KOPT-K1 (cell line): ENCODE measurements at regions not wholly inside any gene's neighbourhood (a gene's known extent, or its start where the extent isn't known, plus 50 kb on each side); places are given as distances from the start of the nearest gene placed in this dataset.

Experiments
- H3K27ac ChIP-seq: fragments of 200-600 bp; sonication (generic); 2 replicates; pipeline ENCODE4 v1.5.1; 2016; ENCODE audit warnings: antibody characterized with exemption, mild to moderate bottlenecking, low read depth, low read length; ENCODE audit not compliant: poor library complexity, severe bottlenecking
- H3K36me3 ChIP-seq: fragments of 200-600 bp; sonication (generic); 2 replicates; pipeline ENCODE4 v1.5.1; 2017; ENCODE audit warnings: antibody characterized with exemption, mild to moderate bottlenecking, low read length, moderate library complexity; ENCODE audit not compliant: insufficient read depth
- H3K9me3 ChIP-seq: fragments of 200-600 bp; sonication (generic); 2 replicates; pipeline ENCODE4 v1.5.1; 2017; ENCODE audit warnings: antibody characterized with exemption, low read length, mild to moderate bottlenecking; ENCODE audit not compliant: insufficient read depth, poor library complexity, severe bottlenecking

DNA sequence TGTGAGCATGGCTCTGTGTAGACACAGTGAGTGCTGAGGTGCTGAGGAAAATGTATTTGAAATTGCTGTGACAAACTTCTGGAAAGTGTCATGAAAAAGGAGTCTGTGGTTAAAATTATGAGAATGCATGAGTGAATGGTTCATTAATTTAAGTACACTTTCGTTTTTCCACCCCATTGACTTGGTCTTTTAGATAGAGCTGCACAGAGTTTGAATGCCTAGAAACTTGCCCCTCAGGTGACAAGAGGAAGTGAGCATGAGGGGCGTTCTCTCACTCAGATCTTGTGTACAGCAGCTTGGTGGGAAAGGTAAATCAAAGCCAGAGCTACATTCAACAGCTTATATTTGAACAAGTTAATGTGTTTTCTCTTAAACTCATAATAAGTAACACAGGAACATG, 296.8 kb downstream of the WDR72 start:
- Histone ChIP-seq H3K9me3 (no peaks in the 10 kb centered on the region), H3K36me3 (no peaks in the 10 kb centered on the region), H3K27ac (no peak overlapping the region)

DNA sequence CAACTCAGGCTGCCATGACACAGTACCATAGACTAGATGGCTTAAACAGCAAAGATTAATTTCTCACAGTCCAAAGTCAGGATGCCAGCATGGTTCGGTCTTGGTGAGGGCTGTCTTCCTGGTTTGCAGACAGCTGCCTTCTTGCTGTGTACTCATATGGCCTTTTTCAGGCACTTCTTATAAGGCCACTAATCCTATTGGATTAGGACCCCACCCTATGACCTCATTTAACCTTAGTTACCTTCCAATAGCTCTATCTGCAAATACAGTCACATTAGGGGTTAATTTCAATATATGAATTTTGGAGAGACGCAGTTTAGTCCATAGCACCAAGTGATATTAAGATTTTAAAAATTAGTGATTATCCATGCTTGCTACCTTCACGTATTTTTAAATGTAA, 297.8 kb downstream of the WDR72 start:
- Histone ChIP-seq H3K9me3 (no peaks in the 10 kb centered on the region), H3K27ac (no peak overlapping the region), H3K36me3 (no peaks in the 10 kb centered on the region)

DNA sequence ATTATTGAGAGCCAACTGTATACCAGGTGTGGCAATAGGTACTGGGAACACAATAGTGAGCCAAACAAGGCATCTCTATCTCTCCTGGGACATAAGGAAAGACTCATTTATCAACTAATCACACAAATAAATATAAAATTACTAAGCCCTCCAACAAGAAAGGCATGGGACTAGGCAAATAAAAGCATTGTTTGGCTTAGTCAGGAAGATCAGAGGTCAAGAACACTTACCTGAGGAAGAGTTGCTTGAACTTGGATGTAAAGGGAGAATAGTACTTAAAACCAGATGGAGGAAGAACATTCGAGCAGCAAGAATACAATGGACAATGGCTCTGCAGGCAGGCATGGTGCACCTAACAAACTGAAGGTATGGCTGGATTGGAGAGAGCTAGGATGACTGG, 300.7 kb downstream of the WDR72 start:
- no peak overlapping the region for H3K27ac ChIP-seq
- H3K9me3 ChIP-seq, result no peaks in the 10 kb centered on the region
- no peaks in the 10 kb centered on the region for H3K36me3 ChIP-seq

DNA sequence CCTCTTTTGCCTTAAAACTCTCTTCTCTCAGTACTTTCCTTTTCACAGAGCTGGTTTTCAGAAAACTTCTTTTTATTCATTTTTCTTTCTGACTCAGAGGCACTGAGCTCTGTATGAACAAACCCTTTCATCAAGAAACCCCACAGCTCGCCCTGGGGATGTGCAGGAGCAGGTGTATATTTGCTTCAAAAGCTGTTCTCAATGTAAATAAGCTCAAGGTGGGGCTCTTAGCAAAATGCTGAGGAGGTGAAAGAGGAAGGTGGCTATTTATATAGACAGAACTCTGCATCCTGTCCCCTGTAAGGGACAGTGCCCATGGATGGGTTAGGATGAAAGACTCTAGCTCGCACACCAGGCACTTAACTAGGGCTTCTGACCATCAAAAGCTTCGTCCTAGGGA, 302.0 kb downstream of the WDR72 start:
- Histone ChIP-seq H3K27ac (no peak overlapping the region), H3K36me3 (no peaks in the 10 kb centered on the region), H3K9me3 (no peaks in the 10 kb centered on the region)

DNA sequence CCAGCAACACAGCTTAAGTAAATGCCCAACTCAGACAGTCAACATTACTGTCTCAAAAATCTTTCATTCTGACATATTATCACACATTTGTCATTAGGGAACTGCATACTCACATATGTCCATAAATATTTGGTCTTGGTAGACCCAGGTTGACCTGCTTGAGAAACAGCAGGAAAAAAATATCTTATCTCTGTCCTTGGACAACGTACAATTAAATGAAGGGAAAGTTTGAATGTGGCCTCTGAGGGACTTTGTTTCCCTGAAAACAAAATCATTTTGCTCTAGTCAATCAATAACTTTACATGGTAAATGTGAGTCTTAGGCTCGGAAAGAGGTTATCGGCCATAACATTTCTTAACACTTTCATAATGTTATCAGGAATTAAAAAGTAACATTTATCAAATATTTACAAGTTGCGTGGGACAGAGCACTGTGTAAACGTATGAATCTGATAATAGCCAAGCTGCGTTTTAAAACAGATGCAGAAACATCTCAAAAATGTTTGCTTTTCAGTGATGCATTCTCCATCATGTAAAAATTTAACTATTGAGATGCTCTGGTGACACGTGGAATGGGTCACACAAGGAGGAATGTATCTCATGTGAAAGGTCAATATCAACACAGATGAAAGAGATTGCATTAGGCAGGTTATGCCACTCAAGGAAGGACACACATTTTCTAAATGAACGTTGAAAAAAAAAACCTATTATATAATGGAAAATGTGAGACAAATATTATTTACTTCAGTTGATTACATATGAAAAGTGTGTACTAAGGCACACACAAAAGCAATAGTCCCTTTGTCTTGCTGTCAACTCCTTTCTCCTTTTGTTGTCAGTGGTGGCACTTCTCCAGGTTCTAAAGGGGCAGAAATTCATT, 304.4 kb downstream of the WDR72 start:
- Histone ChIP-seq H3K9me3 (no peaks in the 10 kb centered on the region), H3K27ac (no peak overlapping the region), H3K36me3 (no peaks in the 10 kb centered on the region)

DNA sequence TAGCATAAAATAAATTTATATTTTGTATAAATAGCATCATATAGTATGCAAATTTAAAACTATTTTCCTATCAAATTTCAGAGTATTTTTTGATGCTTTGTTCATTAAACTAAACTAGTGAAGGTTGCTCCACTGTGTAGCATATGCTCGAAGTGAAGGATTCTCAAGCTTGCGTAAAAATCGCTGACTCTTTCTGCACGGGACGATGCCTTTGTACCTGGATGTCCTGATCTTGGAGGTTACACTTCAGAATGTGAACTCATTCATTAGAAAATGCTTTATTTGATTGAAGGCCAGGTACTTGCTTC, 305.0 kb downstream of the WDR72 start:
- Histone ChIP-seq H3K27ac (no peak overlapping the region), H3K36me3 (no peaks in the 10 kb centered on the region), H3K9me3 (no peaks in the 10 kb centered on the region)

DNA sequence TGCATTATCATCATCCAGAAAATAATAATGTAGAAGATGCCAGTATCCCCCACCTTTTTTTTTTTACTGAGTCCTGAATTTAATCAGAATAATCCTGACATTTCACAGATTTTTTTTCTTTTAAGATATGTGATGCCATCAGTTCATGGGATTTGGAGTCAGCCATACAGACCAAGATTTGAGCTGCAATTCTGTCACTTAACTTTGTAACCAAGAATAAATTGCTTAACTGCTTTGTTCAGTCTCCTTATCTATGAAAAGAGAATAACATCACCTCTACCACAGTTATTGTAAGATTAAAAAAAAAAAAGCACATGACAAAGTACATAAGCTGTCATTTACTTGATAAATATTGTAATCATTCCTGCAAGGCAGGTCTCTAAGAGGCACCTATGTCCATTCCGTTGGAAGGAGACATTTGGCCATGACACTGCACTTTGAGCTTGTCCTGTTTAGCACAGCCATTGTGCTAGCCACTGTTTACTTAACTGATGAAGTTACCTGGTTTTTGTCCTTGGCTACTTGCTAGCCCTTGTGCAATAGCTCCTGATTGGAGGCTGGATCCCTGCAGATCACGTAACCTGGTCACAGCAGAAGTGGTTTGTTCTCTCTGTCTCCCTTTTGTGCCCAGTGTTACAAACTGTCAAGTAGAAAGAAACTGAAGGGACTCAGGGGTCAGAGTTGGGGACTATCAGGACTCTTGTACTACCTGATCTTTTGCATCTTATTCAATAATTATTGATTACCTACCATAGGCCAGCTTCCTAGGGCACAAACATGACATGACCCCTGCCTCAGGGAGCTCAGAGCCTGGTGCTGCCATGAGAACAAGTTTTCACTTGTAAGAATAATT, 306.0 kb downstream of the WDR72 start:
- H3K36me3 ChIP-seq, result no peaks in the 10 kb centered on the region
- no peaks in the 10 kb centered on the region for H3K9me3 ChIP-seq
- no peak overlapping the region for H3K27ac ChIP-seq

DNA sequence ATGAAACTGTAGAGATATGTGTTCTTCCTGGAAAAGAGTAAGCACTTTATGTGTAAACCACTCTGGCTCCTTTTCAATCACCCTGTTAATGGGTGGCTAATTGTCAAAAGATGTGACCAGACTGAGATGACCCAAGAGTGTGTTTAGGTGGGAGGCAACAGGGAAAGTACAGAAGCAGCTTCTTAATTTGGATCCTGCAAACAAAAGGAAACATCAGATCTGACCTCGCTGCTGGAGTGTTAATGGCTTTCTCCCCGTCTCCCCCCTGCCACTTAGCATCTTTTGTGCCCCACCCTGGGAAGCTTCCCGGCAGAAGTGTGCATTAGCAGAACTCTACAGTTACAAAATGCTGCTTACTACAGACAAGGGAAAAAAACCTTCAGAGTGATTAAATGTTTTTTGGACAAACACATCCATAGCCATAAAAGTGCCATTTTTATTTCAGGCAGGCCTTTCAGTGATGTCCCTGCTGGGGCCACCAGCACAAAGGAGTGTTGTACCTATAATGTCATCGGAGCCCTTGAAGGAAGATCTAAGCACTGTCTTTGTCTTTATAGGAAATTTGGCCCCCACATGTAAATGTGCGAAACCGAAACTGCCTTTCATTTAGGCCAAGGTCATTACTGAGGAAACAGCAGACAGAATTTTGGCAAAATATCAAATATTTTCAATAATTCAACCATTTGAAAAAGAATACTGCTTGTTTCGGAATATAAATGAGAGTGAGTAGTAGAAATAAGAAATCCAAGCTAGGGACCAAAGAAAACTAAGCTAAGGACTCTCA, 311.0 kb downstream of the WDR72 start:
- Histone ChIP-seq H3K27ac (no peak overlapping the region), H3K36me3 (no peaks in the 10 kb centered on the region), H3K9me3 (no peaks in the 10 kb centered on the region)

DNA sequence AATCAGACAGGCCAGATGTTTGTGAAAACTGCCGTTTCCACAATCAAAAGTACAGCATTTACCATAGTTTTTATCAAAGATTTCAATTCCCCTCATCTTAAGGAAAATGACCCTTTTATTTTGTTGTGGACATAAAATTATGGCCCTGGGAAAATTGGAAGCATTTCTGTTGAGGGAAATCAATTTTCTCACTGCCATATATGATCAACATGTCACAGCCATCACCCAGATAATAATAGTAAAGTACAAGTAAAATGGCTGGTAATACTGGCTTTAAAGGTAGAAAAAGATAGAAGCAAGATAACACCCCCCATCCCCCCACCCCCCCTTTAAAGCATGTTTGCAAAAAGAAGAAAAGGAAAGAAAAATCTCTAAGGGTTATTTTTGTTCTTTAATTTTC, 311.7 kb downstream of the WDR72 start:
- Histone ChIP-seq H3K27ac (no peak overlapping the region), H3K9me3 (no peaks in the 10 kb centered on the region), H3K36me3 (no peaks in the 10 kb centered on the region)

DNA sequence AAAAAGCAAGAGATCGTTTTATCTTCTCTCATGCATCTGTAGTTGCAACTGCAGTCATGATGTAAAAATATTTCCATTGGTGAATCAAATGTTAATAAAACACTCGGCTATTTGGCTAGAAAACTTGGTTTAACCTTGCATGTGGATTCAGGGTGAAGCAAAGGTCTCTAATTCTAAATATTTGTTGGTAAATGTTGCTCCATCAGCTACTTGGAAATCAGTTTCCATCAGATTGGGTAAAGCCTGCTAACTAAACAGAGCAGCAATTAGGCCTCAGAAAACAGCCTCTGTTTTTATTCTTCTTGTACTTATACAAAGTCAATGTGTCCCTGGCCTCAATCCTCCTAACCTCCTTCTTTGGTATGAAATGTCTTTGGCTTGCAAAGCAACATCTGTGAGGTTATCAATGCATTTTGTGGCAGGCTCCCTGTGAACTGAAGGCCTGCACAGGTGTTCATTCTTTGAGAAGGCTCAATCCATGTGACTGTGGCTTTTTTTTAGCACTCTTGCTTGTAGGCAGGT, 312.3 kb downstream of the WDR72 start:
- Histone ChIP-seq H3K27ac (no peak overlapping the region), H3K36me3 (no peaks in the 10 kb centered on the region), H3K9me3 (no peaks in the 10 kb centered on the region)

DNA sequence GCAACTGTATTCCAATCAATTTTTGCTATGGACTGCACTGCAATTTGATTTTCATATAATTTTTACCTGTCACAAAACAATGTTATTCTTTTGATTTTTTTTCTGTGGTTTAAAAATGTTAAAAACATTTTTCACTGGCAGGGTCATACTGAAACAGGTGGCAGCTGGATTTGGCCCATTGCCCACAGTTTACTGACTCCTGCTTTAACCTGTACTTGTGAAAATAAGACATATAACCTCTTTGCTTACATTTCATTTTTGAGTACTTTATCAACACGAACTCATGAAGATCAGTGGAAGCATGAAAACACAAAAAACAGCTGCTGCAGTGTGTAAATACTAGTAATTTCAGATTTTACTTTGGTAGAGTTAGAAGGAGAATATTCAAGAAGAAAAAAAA, 313.1 kb downstream of the WDR72 start:
- Histone ChIP-seq H3K27ac (no peak overlapping the region), H3K36me3 (no peaks in the 10 kb centered on the region), H3K9me3 (no peaks in the 10 kb centered on the region)

DNA sequence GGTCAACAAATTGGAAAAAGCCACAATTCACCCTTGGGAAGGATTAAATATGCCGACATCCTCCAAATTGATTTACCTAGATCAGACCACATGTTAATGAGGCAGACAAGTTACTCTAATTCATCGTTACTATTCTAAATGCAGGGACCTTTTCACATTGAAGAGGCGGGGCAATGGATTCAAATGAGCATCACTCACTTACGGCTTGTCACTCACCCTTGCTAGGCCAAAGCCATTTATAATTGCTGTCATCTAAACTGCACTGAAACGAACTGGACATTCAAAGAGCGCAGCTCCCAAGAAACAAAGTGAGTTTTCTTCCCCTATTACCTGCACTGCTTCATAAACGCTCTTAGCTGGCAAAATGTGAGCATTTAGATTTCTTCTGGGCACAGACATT, 313.9 kb downstream of the WDR72 start:
- no peaks in the 10 kb centered on the region for H3K9me3 ChIP-seq
- H3K27ac ChIP-seq, result no peak overlapping the region
- H3K36me3 ChIP-seq, result no peaks in the 10 kb centered on the region

DNA sequence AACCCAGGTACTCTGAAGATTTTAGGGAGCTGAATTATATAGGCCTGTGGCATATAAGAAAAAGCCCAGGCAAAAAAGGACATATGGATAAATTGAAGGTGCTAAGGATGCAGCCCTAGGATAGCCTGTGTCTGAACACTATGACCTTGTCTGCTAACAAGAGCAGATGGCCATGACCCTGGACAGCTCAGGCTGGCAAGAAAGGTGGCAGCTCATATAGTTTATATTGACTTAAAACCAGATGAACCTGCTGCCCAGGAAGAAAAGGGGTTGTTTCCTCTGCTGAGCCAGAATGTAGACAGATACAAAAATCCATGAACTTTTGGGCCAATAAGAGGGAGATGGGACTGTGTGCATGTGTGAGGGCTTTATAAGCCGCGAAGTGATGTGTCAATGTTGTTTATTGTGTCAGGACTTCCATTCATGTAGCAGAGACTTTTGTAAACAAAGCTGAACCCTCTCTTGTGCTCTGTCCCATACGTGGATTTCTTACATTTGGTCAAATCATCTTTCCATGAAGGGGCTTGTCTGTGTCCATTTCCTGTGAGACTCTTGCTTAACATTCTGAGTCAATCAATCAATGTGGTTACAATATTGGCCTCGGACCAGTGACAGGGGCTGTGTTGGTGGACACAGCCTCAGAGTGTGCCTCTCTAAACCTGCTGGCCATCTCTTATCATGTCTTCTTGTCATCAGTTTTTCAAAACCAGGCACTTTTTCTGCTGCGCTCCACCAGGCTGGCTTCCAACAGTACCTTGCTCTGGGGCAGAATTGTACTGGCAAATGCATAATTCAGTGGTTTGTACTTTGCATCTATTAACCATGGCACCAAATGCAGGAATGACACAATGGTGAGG, 321.2 kb downstream of the WDR72 start:
- Histone ChIP-seq H3K36me3 (no peaks in the 10 kb centered on the region), H3K27ac (no peak overlapping the region), H3K9me3 (no peaks in the 10 kb centered on the region)

DNA sequence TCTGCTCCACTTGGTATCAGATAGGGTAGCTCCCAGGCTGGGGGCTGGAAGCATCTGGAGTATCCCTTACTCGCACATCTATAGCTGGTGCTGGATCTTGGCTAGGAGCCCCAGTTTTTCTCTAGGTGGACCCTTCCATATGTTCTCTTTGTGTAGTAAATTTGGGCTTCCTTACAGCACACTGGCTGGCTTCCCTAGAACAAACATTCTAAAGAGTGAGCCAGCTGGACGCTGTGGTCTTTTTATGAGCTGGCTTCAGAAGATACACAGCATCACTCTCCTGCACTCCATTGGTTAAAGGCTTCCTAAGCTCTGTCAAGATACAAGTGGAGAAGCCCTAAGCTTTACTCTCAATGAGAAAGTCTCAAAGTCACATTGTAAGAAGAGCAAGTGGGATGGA, 322.1 kb downstream of the WDR72 start:
- no peak overlapping the region for H3K27ac ChIP-seq
- no peaks in the 10 kb centered on the region for H3K9me3 ChIP-seq
- H3K36me3 ChIP-seq, result no peaks in the 10 kb centered on the region
